ENCODE measurements at regions not wholly inside any gene's neighbourhood (a gene's known extent, or its start where the extent isn't known, plus 50 kb on each side); places are given as distances from the start of the nearest gene placed in this dataset.

- H3K27ac ChIP-seq (ENCODE audit: low read length) = no peak overlapping the region
- H3K36me3 ChIP-seq (ENCODE audit: control insufficient read depth, insufficient read depth, low read length) = no peaks in the 10 kb centered on the region
- H3K4me3 ChIP-seq (ENCODE audit: low read length) = no peak overlapping the region
- DNase-seq = no peak
- Mint-ChIP-seq H3K4me1 (no peaks in the 10 kb centered on the region), H3K27ac (no peak overlapping the region), H3K9me3 (peaks cover 10 to 12% of the 10 kb centered on the region in 2 donors), H3K36me3 (no peaks in the 10 kb centered on the region), H3K27me3 (ENCODE audit: low read depth in 2 of 2) (no peaks in the 10 kb centered on the region), H3K4me3 (no peak overlapping the region)
- no peak for ATAC-seq
- no peaks in the 10 kb centered on the region for H3K4me1 ChIP-seq (ENCODE audit: control insufficient read depth, insufficient read depth, low read length)
- H3K27me3 ChIP-seq (ENCODE audit: control insufficient read depth, insufficient read depth, low read length) = no peaks in the 10 kb centered on the region
- 84% methylated on average over 2 of the region's 2 CpGs for WGBS (ENCODE audit: insufficient coverage)
- H3K9me3 ChIP-seq (ENCODE audit: control insufficient read depth, insufficient read depth, low read length) = peaks cover 3% of the 10 kb centered on the region
- intact Hi-C loops (cut with micrococcal nuclease) = no loop called here
- TF ChIP-seq CTCF (IDR thresholded peaks at IDR 0.05) = no peak
These were observed 329.1 kb downstream of the LRRIQ3 start for GRCh38 chr1:73868810-73869336.

GRCh38 chr1:73862355-73862754, 335.6 kb downstream of the LRRIQ3 start:
- DNase-seq (no peak), ATAC-seq (no peak)
- H3K27ac Mint-ChIP-seq = no peak overlapping the region
- no peaks in the 10 kb centered on the region for H3K27me3 ChIP-seq (ENCODE audit: control insufficient read depth, insufficient read depth, low read length)
- H3K4me3 ChIP-seq (ENCODE audit: low read length) = no peak overlapping the region
- H3K4me3 Mint-ChIP-seq = no peak overlapping the region
- H3K36me3 ChIP-seq (ENCODE audit: control insufficient read depth, insufficient read depth, low read length) = no peaks in the 10 kb centered on the region
- no peak for TF ChIP-seq CTCF (IDR thresholded peaks at IDR 0.05)
- H3K9me3 ChIP-seq (ENCODE audit: control insufficient read depth, insufficient read depth, low read length) = peaks cover 3% of the 10 kb centered on the region
- no peaks in the 10 kb centered on the region for H3K27me3 Mint-ChIP-seq (ENCODE audit: low read depth in 2 of 2)
- H3K27ac ChIP-seq (ENCODE audit: low read length) = no peak overlapping the region
- 73% methylated on average over 1 of the region's 1 CpG for WGBS (ENCODE audit: insufficient coverage)
- no peaks in the 10 kb centered on the region for H3K4me1 ChIP-seq (ENCODE audit: control insufficient read depth, insufficient read depth, low read length)
- no peaks in the 10 kb centered on the region for H3K36me3 Mint-ChIP-seq
- H3K9me3 Mint-ChIP-seq = peaks cover 9 to 20% of the 10 kb centered on the region in 2 donors
- no peaks in the 10 kb centered on the region for H3K4me1 Mint-ChIP-seq
- intact Hi-C loops (cut with micrococcal nuclease) = no loop called here

GRCh38 chr1:73860421-73860950, 337.5 kb downstream of the LRRIQ3 start:
- ATAC-seq = no peak

More at GRCh38 chr1:73860421-73860950, 337.5 kb downstream of the LRRIQ3 start:
- Mint-ChIP-seq H3K4me1 (no peaks in the 10 kb centered on the region), H3K27me3 (ENCODE audit: low read depth in 2 of 2) (no peaks in the 10 kb centered on the region), H3K9me3 (peaks cover 7 to 17% of the 10 kb centered on the region in 2 donors), H3K4me3 (no peak overlapping the region), H3K27ac (no peak overlapping the region), H3K36me3 (no peaks in the 10 kb centered on the region)
- TF ChIP-seq CTCF (IDR thresholded peaks at IDR 0.05) = no peak
- H3K36me3 ChIP-seq (ENCODE audit: control insufficient read depth, insufficient read depth, low read length) = no peaks in the 10 kb centered on the region
- no peaks in the 10 kb centered on the region for H3K4me1 ChIP-seq (ENCODE audit: control insufficient read depth, insufficient read depth, low read length)
- no peak overlapping the region for H3K27ac ChIP-seq (ENCODE audit: low read length)
- DNase-seq = no peak
- H3K4me3 ChIP-seq (ENCODE audit: low read length) = no peak overlapping the region
- H3K9me3 ChIP-seq (ENCODE audit: control insufficient read depth, insufficient read depth, low read length) = no peaks in the 10 kb centered on the region
- WGBS (ENCODE audit: insufficient coverage) = 83% methylated on average over 2 of the region's 2 CpGs
- intact Hi-C loops (cut with micrococcal nuclease) = no loop called here
- H3K27me3 ChIP-seq (ENCODE audit: control insufficient read depth, insufficient read depth, low read length) = no peaks in the 10 kb centered on the region

Measured in natural killer cell (primary cell).